ENCODE measurements at regions not wholly inside any gene's neighbourhood (a gene's known extent, or its start where the extent isn't known, plus 50 kb on each side); places are given as distances from the start of the nearest gene placed in this dataset.

DNA sequence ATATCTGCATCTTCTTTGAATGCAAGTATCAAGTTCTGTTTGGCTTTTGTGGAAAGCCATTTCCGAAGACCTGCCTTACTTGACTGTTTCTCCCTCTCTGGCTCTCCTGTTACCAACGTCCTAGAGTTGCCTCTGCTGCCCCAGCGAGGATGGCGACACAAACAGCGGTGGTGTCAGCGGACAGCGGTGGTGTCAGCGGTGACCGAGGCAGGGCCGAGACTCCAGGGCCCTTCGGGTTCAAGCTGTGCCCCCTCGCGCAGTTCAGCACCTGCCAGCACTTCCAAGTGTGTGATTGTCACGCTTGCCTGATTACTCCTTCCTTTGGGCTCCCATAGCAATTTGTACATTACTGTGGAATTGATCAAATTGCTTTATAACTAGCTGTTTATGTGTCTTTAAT, 336.9 kb upstream of the FAT1 start:
- Histone ChIP-seq H3K27ac (ENCODE audit: insufficient read depth, low read length) (no peak overlapping the region), H4K91ac (ENCODE audit: insufficient read depth, low read depth, low read length) (no peak overlapping the region), H4K8ac (ENCODE audit: low read depth in 2 of 2, low read length in 2 of 2) (no peak overlapping the region), H2AK9ac (replicated peaks; ENCODE audit: low read depth, low read length, poor library complexity) (no peak overlapping the region), H3K4me1 (ENCODE audit: control insufficient read depth, insufficient read depth, low read length) (no peaks in the 10 kb centered on the region), H4K20me1 (ENCODE audit: insufficient read depth, low read length) (no peaks in the 10 kb centered on the region), H3K4me2 (ENCODE audit: low read depth, low read length) (no peak overlapping the region), H2BK5ac (ENCODE audit: low read depth, low read length, poor library complexity, severe bottlenecking) (no peak overlapping the region), H2AK5ac (ENCODE audit: low read depth, low read length) (no peak overlapping the region), H3K56ac (ENCODE audit: extremely low read depth, insufficient read depth, low read length) (no peak overlapping the region), H2BK20ac (ENCODE audit: low read depth, low read length) (no peak overlapping the region), H3K9ac (ENCODE audit: low read depth, low read length) (no peak overlapping the region), H3K27me3 (ENCODE audit: control insufficient read depth, insufficient read depth, low read length) (no peaks in the 10 kb centered on the region), H3K4ac (ENCODE audit: low read depth, low read length) (no peak overlapping the region), H2BK15ac (ENCODE audit: low read depth, low read length) (no peak overlapping the region), H3K36me3 (ENCODE audit: control insufficient read depth, insufficient read depth, low read length) (no peaks in the 10 kb centered on the region), H4K5ac (ENCODE audit: low read depth, low read length) (no peak overlapping the region), H3K18ac (ENCODE audit: low read depth, low read length) (no peak overlapping the region), H3K4me3 (ENCODE audit: insufficient read depth, low read depth, low read length) (no peak overlapping the region), H2BK120ac (ENCODE audit: low read depth, low read length) (no peak overlapping the region), H3K23ac (ENCODE audit: low read depth, low read length) (no peak overlapping the region), H3K9me3 (ENCODE audit: control insufficient read depth, insufficient read depth, low read length) (no peaks in the 10 kb centered on the region), H2AFZ (replicated peaks; ENCODE audit: low read length, poor library complexity) (peak overlapping the region; percentile 37), H3K9me1 (ENCODE audit: insufficient read depth, low read length) (no peaks in the 10 kb centered on the region), H3K79me1 (ENCODE audit: low read depth in 1 of 2, low read length in 2 of 2) (no peaks in the 10 kb centered on the region), H3K14ac (replicated peaks; ENCODE audit: low read depth, low read length) (no peak overlapping the region)
- ATAC-seq (ENCODE audit: low read depth) (no peak), DNase-seq (no peak)
- dilution Hi-C loops (cut with HindIII; ENCODE audit: low sequenced_read_pairs, unreplicated experiment) (no loop called here), intact Hi-C loops (cut with micrococcal nuclease) (no loop called here), in situ Hi-C loops (cut with MboI; ENCODE audit: low sequenced_read_pairs) (no loop called here)
- POLR2A ChIA-PET (ENCODE audit: unreplicated experiment), result no interaction called here
- CTCF ChIA-PET, result interaction anchor here (1.0 kb wide), 1 partner anchor 11 kb away, joined by 3 read pairs; no protein-coding TSS in a partner anchor
- no peak for TF ChIP-seq MAFK (IDR thresholded peaks at IDR 0.05; ENCODE audit: low read depth, low read length)
- TF ChIP-seq FOS (IDR thresholded peaks at IDR 0.05; ENCODE audit: low read depth, low read length), result no peak
- no peak for TF ChIP-seq RAD21 (IDR thresholded peaks at IDR 0.05; ENCODE audit: low read length)
- TF ChIP-seq CHD1 (IDR thresholded peaks at IDR 0.05; ENCODE audit: low read depth, low read length), result no peak
- no peak for TF ChIP-seq RFX5 (IDR thresholded peaks at IDR 0.05; ENCODE audit: low read depth, low read length)
- no peak for TF ChIP-seq RCOR1 (IDR thresholded peaks at IDR 0.05; ENCODE audit: insufficient replicate concordance, low read length)
- BruUV-seq (replicated peaks), result no TSS peak
- WGBS, 2 experiments (ENCODE audit: extremely low coverage in 2 of 2, insufficient read length in 1 of 2), result 86% methylated on average over 7 of the region's 14 CpGs; no CpG with 5 or more reads in 1 of the 2 experiments
